Neural cell (in vitro differentiated cells): ENCODE measurements at regions not wholly inside any gene's neighbourhood (a gene's known extent, or its start where the extent isn't known, plus 50 kb on each side); places are given as distances from the start of the nearest gene placed in this dataset.
"Not testable (repeated sequence)": the region's sequence is repeated elsewhere in the genome, so short reads cannot be mapped to it uniquely, and the experiment has no call there.

Experiments
- H2AFZ ChIP-seq: fragments of 200-600, 300-800 bp; sonication (generic), shearing (Covaris generic); 2 replicates; pipeline ENCODE4 v1.6.0; 2014; ENCODE audit warnings: low read depth, mild to moderate bottlenecking, antibody characterized with exemption, low read length, moderate library complexity
- H3F3A ChIP-seq: fragments of 200-600 bp; shearing (Covaris generic); 2 replicates; pipeline ENCODE4 v1.6.1; 2016; ENCODE audit warnings: mild to moderate bottlenecking, moderate library complexity, mixed read lengths, antibody characterized with exemption, low read length; ENCODE audit not compliant: insufficient read depth, poor library complexity, severe bottlenecking
- H3K27ac ChIP-seq: fragments of 200-600, 300-800 bp; sonication (generic), shearing (Covaris generic); 2 replicates; pipeline ENCODE4 v1.5.1; 2014; ENCODE audit warnings: mild to moderate bottlenecking, low read length, moderate library complexity
- H3K27me3 ChIP-seq: fragments of 300-800, 200-600 bp; sonication (generic), shearing (Covaris generic); 2 replicates; pipeline ENCODE4 v1.6.0; 2014; ENCODE audit warnings: mild to moderate bottlenecking, low read depth, low read length, moderate library complexity; ENCODE audit not compliant: insufficient read depth
- H3K36me3 ChIP-seq: fragments of 300-800, 200-600 bp; sonication (generic), shearing (Covaris generic); 2 replicates; pipeline ENCODE4 v1.5.1; 2014; ENCODE audit warnings: mild to moderate bottlenecking, antibody characterized with exemption, low read length, moderate library complexity; ENCODE audit not compliant: insufficient read depth
- H3K4me2 ChIP-seq: fragments of 300-800, 200-600 bp; sonication (generic), shearing (Covaris generic); 2 replicates; pipeline ENCODE4 v1.6.0; 2014; ENCODE audit warnings: mild to moderate bottlenecking, low read length
- H3K4me3 ChIP-seq: fragments of 300-800, 200-600 bp; sonication (generic), shearing (Covaris generic); 2 replicates; pipeline ENCODE4 v1.5.1; 2014; ENCODE audit warnings: mild to moderate bottlenecking, low read length, moderate library complexity
- H3K79me2 ChIP-seq: fragments of 200-600 bp; shearing (Covaris generic); replicated peaks from 2 replicates; pipeline ENCODE4 v1.6.0; 2014; ENCODE audit warnings: mild to moderate bottlenecking, low read length, moderate library complexity; ENCODE audit not compliant: insufficient read depth
- H3K9ac ChIP-seq: fragments of 300-800, 200-600 bp; sonication (generic), shearing (Covaris generic); 2 replicates; pipeline ENCODE4 v1.6.1; 2016; ENCODE audit warnings: mild to moderate bottlenecking, low read length, mixed read lengths
- H3K9me2 ChIP-seq: fragments of 200-600 bp; shearing (Covaris generic); 2 replicates; pipeline ENCODE4 v1.6.1; 2016; ENCODE audit warnings: mild to moderate bottlenecking, low read length, mixed read lengths; ENCODE audit not compliant: insufficient read depth
- H3K9me3 ChIP-seq: fragments of 200-600, 300-800 bp; sonication (generic), shearing (Covaris generic); 2 replicates; pipeline ENCODE4 v1.6.1; 2016; ENCODE audit warnings: mild to moderate bottlenecking, mixed run types, low read length, moderate library complexity, mixed read lengths
- H4K20me1 ChIP-seq: fragments of 200-600 bp; shearing (Covaris generic); 2 replicates; pipeline ENCODE4 v1.6.1; 2016; ENCODE audit warnings: mild to moderate bottlenecking, mixed run types; ENCODE audit not compliant: insufficient read depth
- EP300 ChIP-seq: fragments of 450-650 bp; conservative IDR thresholded peaks from 2 replicates; pipeline ENCODE4 v1.6.1; 2014; ENCODE audit warnings: antibody characterized with exemption, mild to moderate bottlenecking, moderate library complexity; ENCODE audit not compliant: poor library complexity, severe bottlenecking
- EZH2 ChIP-seq: fragments of 200-600, 300-800 bp; shearing (Covaris generic), sonication (generic); IDR thresholded peaks from 2 replicates; pipeline ENCODE4 v1.6.1; 2014; ENCODE audit warnings: antibody characterized with exemption, low read length, borderline replicate concordance, mild to moderate bottlenecking; ENCODE audit not compliant: insufficient read depth, poor library complexity, severe bottlenecking
- MXI1 ChIP-seq: fragments of 450-650 bp; conservative IDR thresholded peaks from 2 replicates; pipeline ENCODE4 v1.6.1; 2014; ENCODE audit warnings: antibody characterized with exemption, mild to moderate bottlenecking; ENCODE audit not compliant: poor library complexity, severe bottlenecking
- POLR2AphosphoS5 ChIP-seq: IDR thresholded peaks from 2 replicates; pipeline ENCODE4 v1.6.1; 2012
- RAD21 ChIP-seq: fragments of 450-650 bp; conservative IDR thresholded peaks from 2 replicates; pipeline ENCODE4 v1.6.1; 2014; ENCODE audit warnings: antibody characterized with exemption, mild to moderate bottlenecking, moderate library complexity
- SMC3 ChIP-seq: fragments of 450-650 bp; conservative IDR thresholded peaks from 2 replicates; pipeline ENCODE4 v1.6.1; 2014; ENCODE audit warnings: antibody characterized with exemption, mild to moderate bottlenecking, moderate library complexity; ENCODE audit not compliant: poor library complexity
- TAF1 ChIP-seq: IDR thresholded peaks from 2 replicates; pipeline ENCODE4 v1.6.1; 2012; ENCODE audit warnings: low read depth
- TF ChIP-seq, protein P1 (sequence below): fragments of 450-650 bp; IDR thresholded peaks from 2 replicates; pipeline ENCODE4 v1.5.1; 2014; ENCODE audit warnings: antibody characterized with exemption, mild to moderate bottlenecking, moderate library complexity; ENCODE audit not compliant: poor library complexity, severe bottlenecking
- TF ChIP-seq, protein P2 (sequence below): IDR thresholded peaks from 2 replicates; pipeline ENCODE4 v1.6.1; 2012; ENCODE audit warnings: borderline replicate concordance

DNA sequence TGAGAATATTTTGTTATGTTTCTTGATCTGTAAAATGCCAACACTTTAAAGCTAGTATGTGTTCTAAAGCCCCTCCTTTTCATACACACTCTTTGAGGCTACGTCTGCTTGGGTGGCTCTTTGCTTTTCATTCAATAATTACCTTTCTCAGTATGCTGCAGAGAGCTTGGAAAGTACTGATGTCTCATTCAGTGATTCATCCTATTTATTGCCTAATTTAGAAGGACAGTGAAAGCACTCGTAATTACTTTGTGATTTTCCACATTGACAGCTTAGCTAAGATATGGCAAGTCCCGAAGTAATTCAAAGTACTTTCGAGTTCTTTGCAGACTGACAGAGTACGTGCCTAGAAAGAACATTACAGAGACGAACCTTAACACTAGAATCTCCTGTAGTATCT lies 57.2 kb downstream of the BMP15 start:
- H3K9me2 ChIP-seq: no peaks in the 10 kb centered on the region
- no peaks in the 10 kb centered on the region for H3K36me3 ChIP-seq
- TF ChIP-seq TAF1 (no peak), SMC3 (no peak), EZH2 (no peak), POLR2AphosphoS5 (no peak), RAD21 (no peak), EP300 (no peak), MXI1 (no peak)
- TF ChIP-seq, protein P1, sequence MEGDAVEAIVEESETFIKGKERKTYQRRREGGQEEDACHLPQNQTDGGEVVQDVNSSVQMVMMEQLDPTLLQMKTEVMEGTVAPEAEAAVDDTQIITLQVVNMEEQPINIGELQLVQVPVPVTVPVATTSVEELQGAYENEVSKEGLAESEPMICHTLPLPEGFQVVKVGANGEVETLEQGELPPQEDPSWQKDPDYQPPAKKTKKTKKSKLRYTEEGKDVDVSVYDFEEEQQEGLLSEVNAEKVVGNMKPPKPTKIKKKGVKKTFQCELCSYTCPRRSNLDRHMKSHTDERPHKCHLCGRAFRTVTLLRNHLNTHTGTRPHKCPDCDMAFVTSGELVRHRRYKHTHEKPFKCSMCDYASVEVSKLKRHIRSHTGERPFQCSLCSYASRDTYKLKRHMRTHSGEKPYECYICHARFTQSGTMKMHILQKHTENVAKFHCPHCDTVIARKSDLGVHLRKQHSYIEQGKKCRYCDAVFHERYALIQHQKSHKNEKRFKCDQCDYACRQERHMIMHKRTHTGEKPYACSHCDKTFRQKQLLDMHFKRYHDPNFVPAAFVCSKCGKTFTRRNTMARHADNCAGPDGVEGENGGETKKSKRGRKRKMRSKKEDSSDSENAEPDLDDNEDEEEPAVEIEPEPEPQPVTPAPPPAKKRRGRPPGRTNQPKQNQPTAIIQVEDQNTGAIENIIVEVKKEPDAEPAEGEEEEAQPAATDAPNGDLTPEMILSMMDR: no peak
- TF ChIP-seq, protein P2, sequence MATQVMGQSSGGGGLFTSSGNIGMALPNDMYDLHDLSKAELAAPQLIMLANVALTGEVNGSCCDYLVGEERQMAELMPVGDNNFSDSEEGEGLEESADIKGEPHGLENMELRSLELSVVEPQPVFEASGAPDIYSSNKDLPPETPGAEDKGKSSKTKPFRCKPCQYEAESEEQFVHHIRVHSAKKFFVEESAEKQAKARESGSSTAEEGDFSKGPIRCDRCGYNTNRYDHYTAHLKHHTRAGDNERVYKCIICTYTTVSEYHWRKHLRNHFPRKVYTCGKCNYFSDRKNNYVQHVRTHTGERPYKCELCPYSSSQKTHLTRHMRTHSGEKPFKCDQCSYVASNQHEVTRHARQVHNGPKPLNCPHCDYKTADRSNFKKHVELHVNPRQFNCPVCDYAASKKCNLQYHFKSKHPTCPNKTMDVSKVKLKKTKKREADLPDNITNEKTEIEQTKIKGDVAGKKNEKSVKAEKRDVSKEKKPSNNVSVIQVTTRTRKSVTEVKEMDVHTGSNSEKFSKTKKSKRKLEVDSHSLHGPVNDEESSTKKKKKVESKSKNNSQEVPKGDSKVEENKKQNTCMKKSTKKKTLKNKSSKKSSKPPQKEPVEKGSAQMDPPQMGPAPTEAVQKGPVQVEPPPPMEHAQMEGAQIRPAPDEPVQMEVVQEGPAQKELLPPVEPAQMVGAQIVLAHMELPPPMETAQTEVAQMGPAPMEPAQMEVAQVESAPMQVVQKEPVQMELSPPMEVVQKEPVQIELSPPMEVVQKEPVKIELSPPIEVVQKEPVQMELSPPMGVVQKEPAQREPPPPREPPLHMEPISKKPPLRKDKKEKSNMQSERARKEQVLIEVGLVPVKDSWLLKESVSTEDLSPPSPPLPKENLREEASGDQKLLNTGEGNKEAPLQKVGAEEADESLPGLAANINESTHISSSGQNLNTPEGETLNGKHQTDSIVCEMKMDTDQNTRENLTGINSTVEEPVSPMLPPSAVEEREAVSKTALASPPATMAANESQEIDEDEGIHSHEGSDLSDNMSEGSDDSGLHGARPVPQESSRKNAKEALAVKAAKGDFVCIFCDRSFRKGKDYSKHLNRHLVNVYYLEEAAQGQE: no peak
- no peaks in the 10 kb centered on the region for H3F3A ChIP-seq
- H3K79me2 ChIP-seq: no peaks in the 10 kb centered on the region
- H2AFZ ChIP-seq: no peak overlapping the region
- H3K27ac ChIP-seq: no peak overlapping the region
- H4K20me1 ChIP-seq: no peaks in the 10 kb centered on the region
- H3K9me3 ChIP-seq: no peaks in the 10 kb centered on the region
- no peaks in the 10 kb centered on the region for H3K27me3 ChIP-seq
- no peak overlapping the region for H3K9ac ChIP-seq
- no peak overlapping the region for H3K4me2 ChIP-seq
- no peak overlapping the region for H3K4me3 ChIP-seq

DNA sequence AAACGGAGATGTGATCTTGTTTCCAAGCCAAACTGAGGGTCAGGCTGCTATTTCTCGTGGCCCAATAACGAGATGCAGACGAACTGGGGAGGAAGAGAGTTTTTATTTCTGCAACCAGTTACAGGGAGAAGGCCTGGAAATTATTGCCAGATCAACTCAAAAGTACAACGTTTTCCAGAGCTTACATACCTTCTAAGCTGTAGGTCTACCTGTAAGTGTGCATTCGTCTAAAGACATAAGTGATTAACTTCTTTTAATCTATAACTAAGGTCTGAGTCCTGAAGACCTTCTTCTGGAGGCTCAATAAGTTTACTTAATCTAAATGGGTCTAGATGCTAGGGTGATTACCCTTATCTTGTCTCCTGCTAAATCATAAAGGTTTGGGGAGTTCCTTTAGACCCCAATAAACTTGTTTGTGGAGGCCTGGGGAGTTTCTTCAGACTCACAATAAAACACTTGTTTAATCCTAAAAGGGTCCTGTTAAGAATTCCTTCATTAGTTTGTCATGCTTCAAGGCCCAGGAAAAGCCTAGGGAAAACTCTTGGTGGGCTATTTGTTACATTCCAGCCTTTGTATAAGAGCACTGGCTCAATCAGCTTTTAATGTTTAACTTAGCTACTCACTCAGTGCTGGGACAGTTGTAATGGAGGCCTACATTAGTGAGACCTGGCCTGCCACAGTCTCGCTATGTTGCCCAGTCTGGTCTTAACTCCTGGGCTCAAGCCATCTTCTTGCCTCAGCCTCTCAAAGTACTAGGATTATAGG lies 58.5 kb downstream of the BMP15 start:
- not testable (repeated sequence) for H3K79me2 ChIP-seq, H3K36me3 ChIP-seq, H3K9ac ChIP-seq, H3K4me3 ChIP-seq, H3K9me2 ChIP-seq, H3K4me2 ChIP-seq, H3K27me3 ChIP-seq, H3K9me3 ChIP-seq, H3F3A ChIP-seq, H3K27ac ChIP-seq, H4K20me1 ChIP-seq, H2AFZ ChIP-seq

DNA sequence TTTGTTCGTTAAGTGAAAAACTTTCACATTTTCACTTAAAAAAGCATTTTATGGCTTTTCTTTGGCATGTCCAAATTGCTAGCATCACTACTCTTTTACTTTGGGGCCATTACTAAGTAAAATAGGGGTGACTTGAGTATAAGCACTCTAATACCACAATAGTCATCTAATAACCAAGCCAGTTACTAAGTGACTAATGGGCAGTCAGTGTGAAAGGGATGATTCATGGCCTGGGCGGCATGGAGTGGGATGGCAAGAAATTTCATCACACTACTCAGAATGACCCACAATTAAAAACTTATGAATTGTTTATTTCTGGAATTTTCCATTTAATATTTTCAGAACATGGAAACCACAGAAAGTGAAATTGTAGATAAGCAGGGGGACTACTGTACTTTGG lies 60.9 kb downstream of the BMP15 start:
- Histone ChIP-seq H3K79me2 (no peaks in the 10 kb centered on the region), H2AFZ (no peak overlapping the region), H3K4me2 (no peak overlapping the region), H3K36me3 (no peaks in the 10 kb centered on the region), H3K27me3 (no peaks in the 10 kb centered on the region), H3F3A (no peaks in the 10 kb centered on the region), H3K9me2 (no peaks in the 10 kb centered on the region), H4K20me1 (no peaks in the 10 kb centered on the region), H3K4me3 (no peak overlapping the region), H3K27ac (no peak overlapping the region), H3K9me3 (no peaks in the 10 kb centered on the region), H3K9ac (no peak overlapping the region)
- TF ChIP-seq TAF1: no peak
